ENCODE measurements at regions not wholly inside any gene's neighbourhood (a gene's known extent, or its start where the extent isn't known, plus 50 kb on each side); places are given as distances from the start of the nearest gene placed in this dataset.
"Not testable (repeated sequence)": the region's sequence is repeated elsewhere in the genome, so short reads cannot be mapped to it uniquely, and the experiment has no call there.

DNA sequence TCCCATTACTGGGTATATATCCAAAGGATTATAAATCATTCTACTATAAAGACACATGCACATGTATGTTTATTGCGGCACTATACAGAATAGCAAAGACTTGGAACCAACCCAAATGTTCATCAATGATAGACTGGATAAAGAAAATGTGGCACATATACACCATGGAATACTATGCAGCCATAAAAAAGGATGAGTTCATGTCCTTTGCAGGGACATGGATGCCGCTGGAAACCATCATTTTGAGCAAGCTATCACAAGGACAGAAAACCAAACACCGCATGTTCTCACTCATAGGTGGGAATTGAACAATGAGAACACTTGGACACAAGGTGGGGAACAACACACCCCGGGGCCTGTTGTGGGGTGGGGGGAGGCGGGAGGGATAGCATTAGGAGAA is 57.0 kb upstream of the NEUROD1 start:
- DNase-seq; H3K27ac ChIP-seq (ENCODE audit: low read depth, low read length); CTCF ChIA-PET; H3K27ac Mint-ChIP-seq; H3K9me3 Mint-ChIP-seq; H3K27me3 ChIP-seq (ENCODE audit: insufficient read depth, low read length, poor library complexity, severe bottlenecking); POLR2A ChIA-PET; H3K36me3 Mint-ChIP-seq; H3K4me3 Mint-ChIP-seq; H3K4me1 Mint-ChIP-seq; H3K9me3 ChIP-seq (ENCODE audit: low read length); H3K4me1 ChIP-seq (ENCODE audit: insufficient read depth, low read length); H3K36me3 ChIP-seq (ENCODE audit: insufficient read depth, low read length); H3K4me3 ChIP-seq (ENCODE audit: low read length): not testable (repeated sequence)
- peaks cover 9 to 36% of the 10 kb centered on the region in 2 donors for H3K27me3 Mint-ChIP-seq

DNA sequence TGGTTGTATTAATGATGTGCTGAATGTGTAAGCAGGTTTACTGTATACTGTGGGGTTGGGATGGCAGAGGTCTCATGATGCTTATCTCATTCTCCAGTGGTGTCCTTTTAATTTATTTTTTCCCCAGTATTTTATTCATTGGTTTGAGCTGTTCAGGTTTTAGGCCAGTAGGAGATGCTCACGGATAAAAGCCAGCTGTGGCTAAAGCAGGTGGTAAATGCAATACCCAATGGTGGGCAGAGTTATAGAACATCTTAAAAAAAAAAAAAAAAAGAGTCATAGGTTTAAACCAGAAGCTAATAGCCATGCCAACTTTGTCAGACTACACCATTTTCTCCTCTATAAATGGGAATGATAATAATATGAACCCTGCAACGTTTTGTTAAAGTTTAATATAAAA is 57.8 kb upstream of the NEUROD1 start:
- no peak overlapping the region for H3K27ac ChIP-seq (ENCODE audit: low read depth, low read length)
- Mint-ChIP-seq H3K4me3 (no peak overlapping the region), H3K36me3 (no peaks in the 10 kb centered on the region), H3K27me3 (peaks cover 5 to 33% of the 10 kb centered on the region in 2 donors), H3K9me3 (peaks cover 0 to 5% (median 4%) of the 10 kb centered on the region in 5 donors), H3K27ac (no peak overlapping the region), H3K4me1 (no peaks in the 10 kb centered on the region)
- no peaks in the 10 kb centered on the region for H3K36me3 ChIP-seq (ENCODE audit: insufficient read depth, low read length)
- CTCF ChIA-PET = interaction anchor here (1.3 kb wide), 1 partner anchor 23 kb away, joined by 6 read pairs; no protein-coding TSS in a partner anchor
- POLR2A ChIA-PET = no interaction called here
- no peak for DNase-seq
- H3K27me3 ChIP-seq (ENCODE audit: insufficient read depth, low read length, poor library complexity, severe bottlenecking) = no peaks in the 10 kb centered on the region
- H3K4me1 ChIP-seq (ENCODE audit: insufficient read depth, low read length) = no peaks in the 10 kb centered on the region
- no peaks in the 10 kb centered on the region for H3K9me3 ChIP-seq (ENCODE audit: low read length)
- H3K4me3 ChIP-seq (ENCODE audit: low read length) = no peak overlapping the region

DNA sequence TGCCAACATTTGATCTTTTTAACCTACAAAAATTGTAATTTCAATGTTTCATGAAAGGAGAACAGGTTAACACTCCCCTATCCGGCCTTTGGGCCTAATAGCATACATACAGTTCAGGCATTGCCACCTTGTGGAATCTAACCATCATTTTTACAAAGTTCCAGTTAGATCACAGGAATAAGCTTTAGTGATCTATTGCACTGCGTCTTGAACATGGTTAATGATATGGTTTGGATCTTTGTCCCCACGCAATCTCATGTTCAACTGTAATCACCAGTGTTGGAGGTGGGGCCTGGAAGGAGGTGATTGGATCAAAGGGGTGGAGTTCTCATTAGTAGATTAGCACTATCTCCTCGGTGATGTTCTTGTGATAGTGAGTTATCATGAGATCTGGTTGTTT is 58.2 kb upstream of the NEUROD1 start:
- DNase-seq = no peak
- no peaks in the 10 kb centered on the region for H3K36me3 ChIP-seq (ENCODE audit: insufficient read depth, low read length)
- H3K4me3 ChIP-seq (ENCODE audit: low read length) = no peak overlapping the region
- no peak overlapping the region for H3K27ac ChIP-seq (ENCODE audit: low read depth, low read length)
- peaks cover under 1 to 28% of the 10 kb centered on the region in 2 donors for H3K27me3 Mint-ChIP-seq
- ChIA-PET POLR2A (no interaction called here), CTCF (interaction anchor here (1.3 kb wide), 1 partner anchor 23 kb away, joined by 6 read pairs; no protein-coding TSS in a partner anchor)
- H3K27me3 ChIP-seq (ENCODE audit: insufficient read depth, low read length, poor library complexity, severe bottlenecking) = no peaks in the 10 kb centered on the region
- no peaks in the 10 kb centered on the region for H3K4me1 Mint-ChIP-seq
- no peaks in the 10 kb centered on the region for H3K36me3 Mint-ChIP-seq
- no peak overlapping the region for H3K27ac Mint-ChIP-seq
- H3K9me3 Mint-ChIP-seq = peaks cover 0 to 5% (median 4%) of the 10 kb centered on the region in 5 donors
- no peaks in the 10 kb centered on the region for H3K9me3 ChIP-seq (ENCODE audit: low read length)
- H3K4me1 ChIP-seq (ENCODE audit: insufficient read depth, low read length) = no peaks in the 10 kb centered on the region
- H3K4me3 Mint-ChIP-seq = no peak overlapping the region

DNA sequence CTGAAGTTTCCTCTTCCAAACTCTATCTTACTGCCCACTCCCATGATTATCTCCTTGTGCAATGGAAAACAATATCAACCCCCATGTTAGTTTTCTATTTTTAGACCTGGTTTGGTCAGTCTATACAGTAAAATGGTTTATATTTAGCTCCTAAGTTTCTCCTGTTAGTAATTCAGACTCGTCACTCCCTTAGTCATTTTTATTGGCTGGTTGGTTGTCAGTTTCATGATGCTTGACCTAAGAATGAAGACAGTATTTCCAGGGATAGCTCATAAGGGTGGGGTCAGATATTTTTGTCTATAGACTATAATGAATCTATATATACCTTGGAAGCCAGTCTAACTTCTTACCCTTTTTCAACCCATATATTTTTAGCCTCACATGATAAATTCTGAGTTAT is 61.4 kb upstream of the NEUROD1 start:
- Histone ChIP-seq H3K36me3 (ENCODE audit: insufficient read depth, low read length) (no peaks in the 10 kb centered on the region), H3K27me3 (ENCODE audit: insufficient read depth, low read length, poor library complexity, severe bottlenecking) (no peaks in the 10 kb centered on the region), H3K27ac (ENCODE audit: low read depth, low read length) (no peak overlapping the region), H3K4me3 (ENCODE audit: low read length) (no peak overlapping the region), H3K9me3 (ENCODE audit: low read length) (no peaks in the 10 kb centered on the region), H3K4me1 (ENCODE audit: insufficient read depth, low read length) (no peaks in the 10 kb centered on the region)
- ChIA-PET CTCF (no interaction called here), POLR2A (no interaction called here)
- peaks cover 0 to 8% of the 10 kb centered on the region in 2 donors for H3K27me3 Mint-ChIP-seq
- no peaks in the 10 kb centered on the region for H3K36me3 Mint-ChIP-seq
- no peak overlapping the region for H3K27ac Mint-ChIP-seq
- peaks cover 0 to 3% (median 2%) of the 10 kb centered on the region in 5 donors for H3K9me3 Mint-ChIP-seq
- H3K4me1 Mint-ChIP-seq = no peaks in the 10 kb centered on the region
- H3K4me3 Mint-ChIP-seq = no peak overlapping the region
- DNase-seq = no peak

DNA sequence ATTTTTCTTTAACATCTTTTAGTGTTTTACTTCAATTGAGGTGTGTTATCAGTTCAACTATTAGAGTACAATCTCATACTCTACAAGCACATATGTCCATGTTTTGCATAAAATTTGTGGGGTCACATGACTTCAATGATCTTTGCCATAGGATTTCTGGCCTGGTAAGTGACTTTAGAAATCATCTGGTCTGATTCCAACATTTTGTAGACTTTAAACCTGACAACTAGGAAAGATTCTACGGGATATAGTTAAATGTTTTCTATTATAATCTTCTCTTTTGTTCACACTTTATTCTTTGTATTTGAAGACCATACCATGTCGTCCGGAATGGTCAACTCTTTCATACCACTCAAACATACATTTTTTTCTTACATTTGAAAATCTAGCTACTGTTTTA is 62.0 kb upstream of the NEUROD1 start:
- H3K27ac ChIP-seq (ENCODE audit: low read depth, low read length) = no peak overlapping the region
- no peaks in the 10 kb centered on the region for H3K27me3 ChIP-seq (ENCODE audit: insufficient read depth, low read length, poor library complexity, severe bottlenecking)
- no peaks in the 10 kb centered on the region for H3K36me3 ChIP-seq (ENCODE audit: insufficient read depth, low read length)
- H3K9me3 Mint-ChIP-seq = no peaks in the 10 kb centered on the region
- no peaks in the 10 kb centered on the region for H3K9me3 ChIP-seq (ENCODE audit: low read length)
- H3K4me1 Mint-ChIP-seq = no peaks in the 10 kb centered on the region
- no peak overlapping the region for H3K4me3 Mint-ChIP-seq
- H3K36me3 Mint-ChIP-seq = no peaks in the 10 kb centered on the region
- ChIA-PET POLR2A (no interaction called here), CTCF (interaction anchor here (1.3 kb wide), 4 partner anchors 9 to 212 kb away, joined by 3 to 10 read pairs (median 6); no protein-coding TSS in a partner anchor)
- H3K4me1 ChIP-seq (ENCODE audit: insufficient read depth, low read length) = no peaks in the 10 kb centered on the region
- no peak overlapping the region for H3K27ac Mint-ChIP-seq
- no peak for DNase-seq
- no peak overlapping the region for H3K4me3 ChIP-seq (ENCODE audit: low read length)
- H3K27me3 Mint-ChIP-seq = peaks cover 0 to 10% of the 10 kb centered on the region in 2 donors

DNA sequence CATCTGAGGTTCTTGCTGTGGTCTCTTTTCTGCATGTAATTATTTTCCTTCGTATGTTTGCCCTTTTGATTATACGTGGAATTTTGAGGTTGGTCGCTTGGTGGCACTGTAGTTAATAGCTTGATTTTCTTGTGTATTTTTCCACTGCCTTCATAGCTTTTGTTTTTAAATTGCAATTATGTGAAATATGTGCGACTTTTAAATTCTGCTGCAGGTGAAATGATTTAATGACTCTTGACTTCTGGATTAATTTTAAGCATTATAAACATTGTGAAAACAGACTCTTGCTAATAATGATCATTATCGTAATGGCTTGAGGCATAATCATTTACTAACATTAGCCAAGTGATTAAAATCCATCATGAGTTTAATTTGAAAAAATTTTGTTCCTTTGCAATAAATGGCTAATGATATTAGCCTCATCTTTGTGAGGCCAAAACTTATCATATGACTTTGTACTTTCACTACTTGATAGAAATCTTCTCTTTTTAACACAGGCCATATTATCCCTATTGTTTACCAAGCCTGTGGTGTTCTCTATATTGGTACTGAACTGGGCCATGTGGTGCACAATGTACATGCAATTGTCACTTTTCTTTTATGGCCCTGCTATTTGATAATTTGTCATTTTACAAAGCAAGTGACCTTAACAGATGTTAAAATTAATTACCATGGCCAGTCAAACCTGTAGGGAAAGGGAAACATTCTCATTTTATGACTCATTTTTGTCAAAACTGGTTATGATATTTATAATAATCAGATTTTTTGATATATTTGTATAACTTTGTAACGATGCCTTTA is 62.8 kb upstream of the NEUROD1 start:
- no peak overlapping the region for H3K27ac ChIP-seq (ENCODE audit: low read depth, low read length)
- CTCF ChIA-PET = interaction anchor here (0.7 to 1.3 kb wide), 5 partner anchors 10 to 211 kb away, joined by 3 to 10 read pairs (median 4); no protein-coding TSS in a partner anchor
- H3K4me1 ChIP-seq (ENCODE audit: insufficient read depth, low read length) = no peaks in the 10 kb centered on the region
- DNase-seq = peak in 3 of 5 donors; percentile 2 to 50 (median 26)
- H3K36me3 Mint-ChIP-seq = no peaks in the 10 kb centered on the region
- no peaks in the 10 kb centered on the region for H3K4me1 Mint-ChIP-seq
- H3K36me3 ChIP-seq (ENCODE audit: insufficient read depth, low read length) = no peaks in the 10 kb centered on the region
- H3K4me3 Mint-ChIP-seq = no peak overlapping the region
- peaks cover under 1 to 15% of the 10 kb centered on the region in 2 donors for H3K27me3 Mint-ChIP-seq
- H3K27ac Mint-ChIP-seq = no peak overlapping the region
- no peak overlapping the region for H3K4me3 ChIP-seq (ENCODE audit: low read length)
- POLR2A ChIA-PET = no interaction called here
- H3K9me3 ChIP-seq (ENCODE audit: low read length) = no peaks in the 10 kb centered on the region
- H3K9me3 Mint-ChIP-seq = no peaks in the 10 kb centered on the region
- H3K27me3 ChIP-seq (ENCODE audit: insufficient read depth, low read length, poor library complexity, severe bottlenecking) = no peaks in the 10 kb centered on the region

DNA sequence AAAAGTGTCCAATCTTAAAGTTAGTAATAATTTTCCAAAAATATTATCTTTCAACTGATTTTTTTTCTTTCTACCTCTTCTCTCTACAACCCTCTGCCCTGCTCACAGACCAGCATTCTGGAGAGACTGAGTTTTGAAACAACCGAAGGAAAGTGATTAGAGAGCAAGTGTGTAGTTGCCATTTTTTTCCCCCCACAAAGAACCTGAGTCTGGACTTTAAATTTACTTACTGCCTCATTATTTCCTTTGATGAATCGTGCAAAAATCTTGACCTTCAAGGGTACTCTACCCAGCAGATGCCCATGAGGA is 63.4 kb upstream of the NEUROD1 start:
- Mint-ChIP-seq H3K27ac (no peak overlapping the region), H3K4me1 (no peaks in the 10 kb centered on the region), H3K9me3 (no peaks in the 10 kb centered on the region), H3K27me3 (peaks cover 4 to 20% of the 10 kb centered on the region in 2 donors), H3K4me3 (no peak overlapping the region), H3K36me3 (no peaks in the 10 kb centered on the region)
- no peaks in the 10 kb centered on the region for H3K4me1 ChIP-seq (ENCODE audit: insufficient read depth, low read length)
- no peaks in the 10 kb centered on the region for H3K36me3 ChIP-seq (ENCODE audit: insufficient read depth, low read length)
- H3K27me3 ChIP-seq (ENCODE audit: insufficient read depth, low read length, poor library complexity, severe bottlenecking) = no peaks in the 10 kb centered on the region
- H3K4me3 ChIP-seq (ENCODE audit: low read length) = no peak overlapping the region
- no peak for DNase-seq
- ChIA-PET CTCF (no interaction called here), POLR2A (no interaction called here)
- H3K27ac ChIP-seq (ENCODE audit: low read depth, low read length) = no peak overlapping the region
- H3K9me3 ChIP-seq (ENCODE audit: low read length) = no peaks in the 10 kb centered on the region

DNA sequence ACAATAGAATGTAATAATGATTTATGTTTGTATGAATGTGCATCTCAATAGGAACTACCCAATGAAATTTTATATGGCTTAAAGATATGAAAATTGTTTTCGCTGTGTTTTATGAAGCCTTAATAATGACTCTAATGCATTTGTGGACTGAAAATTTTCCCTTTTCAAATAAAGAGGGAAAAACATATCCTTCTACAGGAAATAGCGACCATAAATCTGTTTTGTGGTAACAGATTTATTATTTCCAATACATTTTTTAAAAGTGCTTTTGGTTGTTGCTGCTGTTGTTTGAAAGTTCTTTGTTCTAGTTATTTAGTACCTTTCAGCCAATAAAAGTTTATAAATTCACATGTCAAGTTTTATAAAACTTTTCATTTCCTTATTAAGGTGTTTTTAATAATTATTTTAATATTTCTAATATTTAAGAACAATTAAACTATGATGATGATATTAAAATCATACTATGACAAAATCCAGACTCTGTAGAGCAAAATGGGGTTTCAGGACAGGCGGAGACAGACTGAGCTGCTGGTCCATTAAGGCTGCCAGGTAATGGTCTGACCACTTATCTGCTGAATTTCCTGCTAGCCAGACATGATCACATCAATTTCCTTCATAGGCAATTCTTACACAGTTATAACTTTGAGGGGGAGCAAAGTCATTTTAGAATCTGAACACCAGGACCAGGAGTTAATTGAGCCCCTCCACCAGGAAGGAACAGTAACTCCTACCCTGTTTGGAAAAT is 65.7 kb upstream of the NEUROD1 start:
- no peak for DNase-seq
- no peaks in the 10 kb centered on the region for H3K4me1 ChIP-seq (ENCODE audit: insufficient read depth, low read length)
- ChIA-PET POLR2A (no interaction called here), CTCF (no interaction called here)
- H3K27ac Mint-ChIP-seq = no peak overlapping the region
- H3K9me3 ChIP-seq (ENCODE audit: low read length) = no peaks in the 10 kb centered on the region
- H3K4me3 Mint-ChIP-seq = no peak overlapping the region
- no peak overlapping the region for H3K27ac ChIP-seq (ENCODE audit: low read depth, low read length)
- no peaks in the 10 kb centered on the region for H3K36me3 ChIP-seq (ENCODE audit: insufficient read depth, low read length)
- H3K27me3 ChIP-seq (ENCODE audit: insufficient read depth, low read length, poor library complexity, severe bottlenecking) = no peaks in the 10 kb centered on the region
- peaks cover 15 to 32% of the 10 kb centered on the region in 2 donors for H3K27me3 Mint-ChIP-seq
- H3K4me3 ChIP-seq (ENCODE audit: low read length) = no peak overlapping the region
- H3K4me1 Mint-ChIP-seq = no peaks in the 10 kb centered on the region
- peaks cover 0 to 2% (median 0%) of the 10 kb centered on the region in 3 donors for H3K36me3 Mint-ChIP-seq
- H3K9me3 Mint-ChIP-seq = no peaks in the 10 kb centered on the region
